ENCODE measurements at regions not wholly inside any gene's neighbourhood (a gene's known extent, or its start where the extent isn't known, plus 50 kb on each side); places are given as distances from the start of the nearest gene placed in this dataset.

GRCh38 chr6:95660544-95660943 lies 83.2 kb downstream of the MANEA start:
- no peak for TF ChIP-seq CTCF (conservative IDR thresholded peaks at IDR 0.05; ENCODE audit: low read depth)

GRCh38 chr6:95670011-95670463 lies 92.7 kb downstream of the MANEA start:
- CTCF ChIA-PET, result no interaction called here
- POLR2A ChIA-PET (ENCODE audit: low non-redundant PET), result no interaction called here
- no peak for TF ChIP-seq CTCF (conservative IDR thresholded peaks at IDR 0.05; ENCODE audit: low read depth)
- DNase-seq (ENCODE audit: low spot score), result no peak
- no peak overlapping the region for H3K27ac ChIP-seq

More at GRCh38 chr6:95660544-95660943, 83.2 kb downstream of the MANEA start:
- no peak for DNase-seq (ENCODE audit: low spot score)
- ChIA-PET CTCF (no interaction called here), POLR2A (ENCODE audit: low non-redundant PET) (no interaction called here)
- no peak overlapping the region for H3K27ac ChIP-seq

- ChIA-PET CTCF (interaction anchor here (0.6 kb wide), 1 partner anchor 153 kb away, joined by 3 read pairs; no protein-coding TSS in a partner anchor), POLR2A (ENCODE audit: low non-redundant PET) (interaction anchor here (0.5 kb wide), 1 partner anchor 687 kb away, joined by 4 read pairs; no protein-coding TSS in a partner anchor)
- H3K27ac ChIP-seq, result no peak overlapping the region
- TF ChIP-seq CTCF (conservative IDR thresholded peaks at IDR 0.05; ENCODE audit: low read depth), result no peak
- no peak for DNase-seq (ENCODE audit: low spot score)
Observed at GRCh38 chr6:95676011-95676628, 98.8 kb downstream of the MANEA start.

GRCh38 chr6:95679981-95680380 lies 102.6 kb downstream of the MANEA start:
- no peak overlapping the region for H3K27ac ChIP-seq
- TF ChIP-seq CTCF (conservative IDR thresholded peaks at IDR 0.05; ENCODE audit: low read depth), result no peak
- ChIA-PET POLR2A (ENCODE audit: low non-redundant PET) (no interaction called here), CTCF (interaction anchor here (0.6 kb wide), 1 partner anchor 1063 kb away, joined by 5 read pairs; no protein-coding TSS in a partner anchor)
- DNase-seq (ENCODE audit: low spot score), result no peak

- no peak overlapping the region for H3K27ac ChIP-seq
- ChIA-PET CTCF (no interaction called here), POLR2A (ENCODE audit: low non-redundant PET) (no interaction called here)
- no peak for TF ChIP-seq CTCF (conservative IDR thresholded peaks at IDR 0.05; ENCODE audit: low read depth)
- DNase-seq (ENCODE audit: low spot score), result no peak
Observed at GRCh38 chr6:95681736-95682135, 104.4 kb downstream of the MANEA start.

GRCh38 chr6:95682476-95682875 lies 105.1 kb downstream of the MANEA start:
- POLR2A ChIA-PET (ENCODE audit: low non-redundant PET), result no interaction called here
- CTCF ChIA-PET, result no interaction called here
- no peak for DNase-seq (ENCODE audit: low spot score)
- H3K27ac ChIP-seq, result no peak overlapping the region
- TF ChIP-seq CTCF (conservative IDR thresholded peaks at IDR 0.05; ENCODE audit: low read depth), result no peak

Measured in RWPE1 (cell line).